CD4-positive, alpha-beta T cell (primary cell): ENCODE measurements at regions not wholly inside any gene's neighbourhood (a gene's known extent, or its start where the extent isn't known, plus 50 kb on each side); places are given as distances from the start of the nearest gene placed in this dataset.

Experiments
- ATAC-seq: fragments of 200-7000 bp; cut with Tn5 transposase; one replicate; pipeline ENCODE4 v1.10.0; 2022; ENCODE audit warnings: mild to moderate bottlenecking; ENCODE audit not compliant: poor library complexity
- CTCF ChIA-PET: fragments of 350-600 bp; sonication (Branson Sonifier 250); formaldehyde crosslinking; loops from one replicate; lab custom pipeline; 2021; ENCODE audit warnings: antibody characterized with exemption, inconsistent platforms; lab: Charles Lee
- POLR2A ChIA-PET: fragments of 350-600 bp; sonication (Branson Sonifier 250); formaldehyde crosslinking; loops from one replicate; lab custom pipeline; 2021; ENCODE audit warnings: antibody characterized with exemption, inconsistent platforms; lab: Charles Lee
- DNase-seq, 14 experiments: peaks; one replicate each; pipeline ENCODE4 v3.0.0-alpha.2; 2013 to 2020; ENCODE audit warnings: mixed read lengths in 2 of 14
- H3K27ac ChIP-seq, 2 donors: one replicate each; pipeline versions ENCODE4 v1.5.1 to v1.7.0; 2013; ENCODE audit warnings: low read length in 2 of 2, low read depth in 1 of 2, mild to moderate bottlenecking in 1 of 2
- H3K27me3 ChIP-seq, 2 experiments: 1 replicate in 1 of 2; 2 replicates in 1 of 2; pipeline versions ENCODE4 v1.6.1 to v1.7.0; 2013; ENCODE audit warnings: low read length in 2 of 2, control low read depth in 1 of 2, mild to moderate bottlenecking in 1 of 2, moderate library complexity in 1 of 2; ENCODE audit not compliant: insufficient read depth in 2 of 2, control insufficient read depth in 1 of 2
- H3K36me3 ChIP-seq: one replicate; pipeline ENCODE4 v1.6.1; 2013; ENCODE audit warnings: low read length, control low read depth; ENCODE audit not compliant: insufficient read depth
- H3K4me1 ChIP-seq: one replicate; pipeline ENCODE4 v1.6.1; 2013; ENCODE audit warnings: low read length, control low read depth; ENCODE audit not compliant: insufficient read depth
- H3K4me3 ChIP-seq: one replicate; pipeline ENCODE4 v1.5.1; 2013; ENCODE audit warnings: mild to moderate bottlenecking, low read length, moderate library complexity
- H3K9me3 ChIP-seq, 2 experiments: 1 replicate in 1 of 2; 2 replicates in 1 of 2; pipeline versions ENCODE4 v1.6.1 to v1.7.0; 2013; ENCODE audit warnings: low read length in 2 of 2, mild to moderate bottlenecking in 2 of 2, control low read depth in 1 of 2, moderate library complexity in 1 of 2; ENCODE audit not compliant: control insufficient read depth in 1 of 2, insufficient read depth in 1 of 2
- H3K27ac Mint-ChIP-seq: one replicate; pipeline ENCODE4 v1.8.0; 2020; ENCODE audit warnings: mixed read lengths
- H3K27me3 Mint-ChIP-seq: one replicate; pipeline ENCODE4 v1.8.0; 2021; ENCODE audit warnings: mixed read lengths
- H3K36me3 Mint-ChIP-seq: one replicate; pipeline ENCODE4 v1.8.0; 2021; ENCODE audit warnings: low read depth, mixed read lengths
- H3K4me1 Mint-ChIP-seq: one replicate; pipeline ENCODE4 v1.8.0; 2021; ENCODE audit warnings: low read depth, mixed read lengths
- H3K4me3 Mint-ChIP-seq: one replicate; pipeline ENCODE4 v1.8.0; 2020; ENCODE audit warnings: mild to moderate bottlenecking, mixed read lengths
- H3K9me3 Mint-ChIP-seq: one replicate; pipeline ENCODE4 v1.8.0; 2020; ENCODE audit warnings: mixed read lengths
- CTCF ChIP-seq: fragments of 200-600 bp; IDR thresholded peaks from one replicate; pipeline ENCODE4 v1.8.0; 2022; ENCODE audit warnings: antibody characterized with exemption, mild to moderate bottlenecking
- intact Hi-C, 2 experiments: fragments of 100-400 bp; cut with DNase I in 1 of 2; cut with micrococcal nuclease in 1 of 2; formaldehyde crosslinking; loops; one replicate each; pipeline versions ENCODE4 v1.15.1 to v1.9.0; 2023 to 2025; cut with DNase I, micrococcal nuclease

GRCh38 chr21:18070392-18070791, 174.2 kb upstream of the CHODL start:
- Histone ChIP-seq H3K4me1 (no peaks in the 10 kb centered on the region), H3K9me3 (no peaks in the 10 kb centered on the region), H3K27me3 (no peaks in the 10 kb centered on the region), H3K36me3 (no peaks in the 10 kb centered on the region), H3K27ac (no peak overlapping the region), H3K4me3 (no peak overlapping the region)
- no peak overlapping the region for H3K27ac Mint-ChIP-seq
- H3K4me3 Mint-ChIP-seq: no peak overlapping the region
- ChIA-PET POLR2A (no interaction called here), CTCF (no interaction called here)
- ATAC-seq: no peak
- DNase-seq: no peak
- no peaks in the 10 kb centered on the region for H3K36me3 Mint-ChIP-seq
- H3K9me3 Mint-ChIP-seq: no peaks in the 10 kb centered on the region
- no peak for TF ChIP-seq CTCF
- intact Hi-C loops: no loop called here
- no peaks in the 10 kb centered on the region for H3K27me3 Mint-ChIP-seq
- H3K4me1 Mint-ChIP-seq: no peaks in the 10 kb centered on the region

GRCh38 chr21:18069875-18070274, 174.8 kb upstream of the CHODL start:
- H3K27ac ChIP-seq: no peak overlapping the region
- CTCF ChIA-PET: no interaction called here
- Mint-ChIP-seq H3K4me3 (no peak overlapping the region), H3K27ac (no peak overlapping the region), H3K27me3 (no peaks in the 10 kb centered on the region), H3K4me1 (no peaks in the 10 kb centered on the region), H3K9me3 (no peaks in the 10 kb centered on the region), H3K36me3 (no peaks in the 10 kb centered on the region)
- H3K9me3 ChIP-seq: no peaks in the 10 kb centered on the region
- H3K4me1 ChIP-seq: no peaks in the 10 kb centered on the region
- no peak for TF ChIP-seq CTCF
- no peak for ATAC-seq
- H3K36me3 ChIP-seq: no peaks in the 10 kb centered on the region
- no peaks in the 10 kb centered on the region for H3K27me3 ChIP-seq
- POLR2A ChIA-PET: no interaction called here
- intact Hi-C loops: no loop called here
- no peak for DNase-seq
- H3K4me3 ChIP-seq: no peak overlapping the region

- H3K4me1 Mint-ChIP-seq: no peaks in the 10 kb centered on the region
- Histone ChIP-seq H3K36me3 (no peaks in the 10 kb centered on the region), H3K27me3 (no peaks in the 10 kb centered on the region), H3K4me1 (no peaks in the 10 kb centered on the region), H3K27ac (no peak overlapping the region), H3K9me3 (no peaks in the 10 kb centered on the region), H3K4me3 (no peak overlapping the region)
- no peak for ATAC-seq
- no peak overlapping the region for H3K4me3 Mint-ChIP-seq
- no peak overlapping the region for H3K27ac Mint-ChIP-seq
- POLR2A ChIA-PET: no interaction called here
- peaks cover 8% of the 10 kb centered on the region for H3K9me3 Mint-ChIP-seq
- no peak for TF ChIP-seq CTCF
- no peaks in the 10 kb centered on the region for H3K36me3 Mint-ChIP-seq
- intact Hi-C loops: no loop called here
- no peaks in the 10 kb centered on the region for H3K27me3 Mint-ChIP-seq
- CTCF ChIA-PET: no interaction called here
- no peak for DNase-seq
Measured at GRCh38 chr21:18060402-18060801, 184.2 kb upstream of the CHODL start.
